ENCODE measurements at regions not wholly inside any gene's neighbourhood (a gene's known extent, or its start where the extent isn't known, plus 50 kb on each side); places are given as distances from the start of the nearest gene placed in this dataset.

DNA sequence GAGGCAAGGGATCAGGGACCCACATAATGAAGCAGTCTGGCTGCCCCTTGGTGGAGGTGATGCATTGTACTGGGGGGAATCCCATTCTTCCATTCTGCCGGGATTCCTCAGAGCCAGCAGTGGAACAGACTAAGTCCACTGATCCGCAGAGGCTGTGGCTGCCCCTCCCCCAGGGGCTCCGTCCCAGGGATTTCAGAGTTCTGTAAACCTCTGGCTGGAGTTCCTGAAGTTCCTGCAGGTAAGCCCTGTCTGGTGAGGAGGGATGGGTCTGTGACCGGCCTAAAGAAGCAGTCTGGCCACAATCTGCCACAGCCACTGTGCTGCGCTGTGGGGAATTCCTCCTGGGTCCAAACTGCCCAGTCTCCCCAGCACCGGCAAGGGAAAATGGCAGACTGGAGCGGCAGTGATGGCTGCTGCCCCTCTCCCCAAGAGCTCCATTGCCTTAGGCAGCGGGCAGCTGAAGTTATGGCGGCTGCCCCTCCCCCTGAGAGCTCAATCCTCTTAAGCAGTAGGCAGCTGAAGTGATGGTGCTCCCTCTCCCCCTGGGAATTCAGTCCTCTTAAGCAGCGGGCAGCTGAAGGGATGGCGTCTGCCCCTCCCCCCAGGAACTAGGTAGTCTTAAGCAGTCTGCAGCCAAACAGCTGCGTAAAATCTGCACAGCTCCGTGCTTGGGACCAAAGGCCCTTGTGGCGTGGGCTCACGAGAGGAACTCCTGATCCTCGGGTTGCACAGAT is 155.7 kb downstream of the PCDH17 start:
- peaks cover 2% of the 10 kb centered on the region; the same call in 1 of the 3 replicates for H3K4me1 Mint-ChIP-seq
- H3K36me3 Mint-ChIP-seq (ENCODE audit: low read depth): no peaks in the 10 kb centered on the region
- no peaks in the 10 kb centered on the region for H3K27me3 ChIP-seq (ENCODE audit: insufficient read depth)
- no peak overlapping the region for H3K4me3 ChIP-seq
- no peaks in the 10 kb centered on the region; the same call in 2 of the 3 replicates for H3K9me3 Mint-ChIP-seq
- no peak overlapping the region for H3K4me2 ChIP-seq
- DNase-seq (ENCODE audit: low spot score) (peak; percentile 56), ATAC-seq (peak; percentile 49)
- no peaks in the 10 kb centered on the region for H3F3A ChIP-seq (replicated peaks; ENCODE audit: low read depth)
- H4K20me1 ChIP-seq (replicated peaks; ENCODE audit: insufficient read depth): no peaks in the 10 kb centered on the region
- H3K9me2 ChIP-seq (ENCODE audit: insufficient read depth): peaks cover 2% of the 10 kb centered on the region; the same call in 1 of the 2 replicates
- no peaks in the 10 kb centered on the region for H3K27me3 Mint-ChIP-seq (ENCODE audit: insufficient read depth, low read depth, poor library complexity)
- H3K4me1 ChIP-seq (ENCODE audit: insufficient read depth): 0 out of 2 replicates have a peak, but pooled peaks cover 4% of the 10 kb centered on the region
- H3K36me3 ChIP-seq (ENCODE audit: insufficient read depth): no peaks in the 10 kb centered on the region
- peak overlapping the region; percentile 87 for H2AFZ ChIP-seq
- H3K4me3 Mint-ChIP-seq: no peak overlapping the region
- no peak overlapping the region for H3K27ac Mint-ChIP-seq
- TF ChIP-seq STAT1 (IDR thresholded peaks at IDR 0.05; ENCODE audit: unreplicated experiment) (no peak), NANOG (IDR thresholded peaks at IDR 0.05; ENCODE audit: borderline replicate concordance) (no peak), EZH2 (IDR thresholded peaks at IDR 0.05; ENCODE audit: low read depth, unreplicated experiment) (no peak), JUNB (IDR thresholded peaks at IDR 0.05; ENCODE audit: unreplicated experiment) (no peak), POLR2AphosphoS5 (IDR thresholded peaks at IDR 0.05; ENCODE audit: low read depth) (no peak), ZNF331 (CRISPR knock-in tag; IDR thresholded peaks at IDR 0.05; ENCODE audit: low read depth) (no peak), ZNF114 (CRISPR knock-in tag; IDR thresholded peaks at IDR 0.05) (no peak), CREB1 (CRISPR knock-in tag; IDR thresholded peaks at IDR 0.05; ENCODE audit: low read depth) (no peak), EZH2phosphoT487 (IDR thresholded peaks at IDR 0.05; ENCODE audit: unreplicated experiment) (no peak)
- TF ChIP-seq, protein P1, sequence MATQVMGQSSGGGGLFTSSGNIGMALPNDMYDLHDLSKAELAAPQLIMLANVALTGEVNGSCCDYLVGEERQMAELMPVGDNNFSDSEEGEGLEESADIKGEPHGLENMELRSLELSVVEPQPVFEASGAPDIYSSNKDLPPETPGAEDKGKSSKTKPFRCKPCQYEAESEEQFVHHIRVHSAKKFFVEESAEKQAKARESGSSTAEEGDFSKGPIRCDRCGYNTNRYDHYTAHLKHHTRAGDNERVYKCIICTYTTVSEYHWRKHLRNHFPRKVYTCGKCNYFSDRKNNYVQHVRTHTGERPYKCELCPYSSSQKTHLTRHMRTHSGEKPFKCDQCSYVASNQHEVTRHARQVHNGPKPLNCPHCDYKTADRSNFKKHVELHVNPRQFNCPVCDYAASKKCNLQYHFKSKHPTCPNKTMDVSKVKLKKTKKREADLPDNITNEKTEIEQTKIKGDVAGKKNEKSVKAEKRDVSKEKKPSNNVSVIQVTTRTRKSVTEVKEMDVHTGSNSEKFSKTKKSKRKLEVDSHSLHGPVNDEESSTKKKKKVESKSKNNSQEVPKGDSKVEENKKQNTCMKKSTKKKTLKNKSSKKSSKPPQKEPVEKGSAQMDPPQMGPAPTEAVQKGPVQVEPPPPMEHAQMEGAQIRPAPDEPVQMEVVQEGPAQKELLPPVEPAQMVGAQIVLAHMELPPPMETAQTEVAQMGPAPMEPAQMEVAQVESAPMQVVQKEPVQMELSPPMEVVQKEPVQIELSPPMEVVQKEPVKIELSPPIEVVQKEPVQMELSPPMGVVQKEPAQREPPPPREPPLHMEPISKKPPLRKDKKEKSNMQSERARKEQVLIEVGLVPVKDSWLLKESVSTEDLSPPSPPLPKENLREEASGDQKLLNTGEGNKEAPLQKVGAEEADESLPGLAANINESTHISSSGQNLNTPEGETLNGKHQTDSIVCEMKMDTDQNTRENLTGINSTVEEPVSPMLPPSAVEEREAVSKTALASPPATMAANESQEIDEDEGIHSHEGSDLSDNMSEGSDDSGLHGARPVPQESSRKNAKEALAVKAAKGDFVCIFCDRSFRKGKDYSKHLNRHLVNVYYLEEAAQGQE (IDR thresholded peaks at IDR 0.05; ENCODE audit: unreplicated experiment): no peak
- TF ChIP-seq, protein P2, sequence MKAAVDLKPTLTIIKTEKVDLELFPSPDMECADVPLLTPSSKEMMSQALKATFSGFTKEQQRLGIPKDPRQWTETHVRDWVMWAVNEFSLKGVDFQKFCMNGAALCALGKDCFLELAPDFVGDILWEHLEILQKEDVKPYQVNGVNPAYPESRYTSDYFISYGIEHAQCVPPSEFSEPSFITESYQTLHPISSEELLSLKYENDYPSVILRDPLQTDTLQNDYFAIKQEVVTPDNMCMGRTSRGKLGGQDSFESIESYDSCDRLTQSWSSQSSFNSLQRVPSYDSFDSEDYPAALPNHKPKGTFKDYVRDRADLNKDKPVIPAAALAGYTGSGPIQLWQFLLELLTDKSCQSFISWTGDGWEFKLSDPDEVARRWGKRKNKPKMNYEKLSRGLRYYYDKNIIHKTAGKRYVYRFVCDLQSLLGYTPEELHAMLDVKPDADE (IDR thresholded peaks at IDR 0.05): no peak
- TF ChIP-seq, protein P3, sequence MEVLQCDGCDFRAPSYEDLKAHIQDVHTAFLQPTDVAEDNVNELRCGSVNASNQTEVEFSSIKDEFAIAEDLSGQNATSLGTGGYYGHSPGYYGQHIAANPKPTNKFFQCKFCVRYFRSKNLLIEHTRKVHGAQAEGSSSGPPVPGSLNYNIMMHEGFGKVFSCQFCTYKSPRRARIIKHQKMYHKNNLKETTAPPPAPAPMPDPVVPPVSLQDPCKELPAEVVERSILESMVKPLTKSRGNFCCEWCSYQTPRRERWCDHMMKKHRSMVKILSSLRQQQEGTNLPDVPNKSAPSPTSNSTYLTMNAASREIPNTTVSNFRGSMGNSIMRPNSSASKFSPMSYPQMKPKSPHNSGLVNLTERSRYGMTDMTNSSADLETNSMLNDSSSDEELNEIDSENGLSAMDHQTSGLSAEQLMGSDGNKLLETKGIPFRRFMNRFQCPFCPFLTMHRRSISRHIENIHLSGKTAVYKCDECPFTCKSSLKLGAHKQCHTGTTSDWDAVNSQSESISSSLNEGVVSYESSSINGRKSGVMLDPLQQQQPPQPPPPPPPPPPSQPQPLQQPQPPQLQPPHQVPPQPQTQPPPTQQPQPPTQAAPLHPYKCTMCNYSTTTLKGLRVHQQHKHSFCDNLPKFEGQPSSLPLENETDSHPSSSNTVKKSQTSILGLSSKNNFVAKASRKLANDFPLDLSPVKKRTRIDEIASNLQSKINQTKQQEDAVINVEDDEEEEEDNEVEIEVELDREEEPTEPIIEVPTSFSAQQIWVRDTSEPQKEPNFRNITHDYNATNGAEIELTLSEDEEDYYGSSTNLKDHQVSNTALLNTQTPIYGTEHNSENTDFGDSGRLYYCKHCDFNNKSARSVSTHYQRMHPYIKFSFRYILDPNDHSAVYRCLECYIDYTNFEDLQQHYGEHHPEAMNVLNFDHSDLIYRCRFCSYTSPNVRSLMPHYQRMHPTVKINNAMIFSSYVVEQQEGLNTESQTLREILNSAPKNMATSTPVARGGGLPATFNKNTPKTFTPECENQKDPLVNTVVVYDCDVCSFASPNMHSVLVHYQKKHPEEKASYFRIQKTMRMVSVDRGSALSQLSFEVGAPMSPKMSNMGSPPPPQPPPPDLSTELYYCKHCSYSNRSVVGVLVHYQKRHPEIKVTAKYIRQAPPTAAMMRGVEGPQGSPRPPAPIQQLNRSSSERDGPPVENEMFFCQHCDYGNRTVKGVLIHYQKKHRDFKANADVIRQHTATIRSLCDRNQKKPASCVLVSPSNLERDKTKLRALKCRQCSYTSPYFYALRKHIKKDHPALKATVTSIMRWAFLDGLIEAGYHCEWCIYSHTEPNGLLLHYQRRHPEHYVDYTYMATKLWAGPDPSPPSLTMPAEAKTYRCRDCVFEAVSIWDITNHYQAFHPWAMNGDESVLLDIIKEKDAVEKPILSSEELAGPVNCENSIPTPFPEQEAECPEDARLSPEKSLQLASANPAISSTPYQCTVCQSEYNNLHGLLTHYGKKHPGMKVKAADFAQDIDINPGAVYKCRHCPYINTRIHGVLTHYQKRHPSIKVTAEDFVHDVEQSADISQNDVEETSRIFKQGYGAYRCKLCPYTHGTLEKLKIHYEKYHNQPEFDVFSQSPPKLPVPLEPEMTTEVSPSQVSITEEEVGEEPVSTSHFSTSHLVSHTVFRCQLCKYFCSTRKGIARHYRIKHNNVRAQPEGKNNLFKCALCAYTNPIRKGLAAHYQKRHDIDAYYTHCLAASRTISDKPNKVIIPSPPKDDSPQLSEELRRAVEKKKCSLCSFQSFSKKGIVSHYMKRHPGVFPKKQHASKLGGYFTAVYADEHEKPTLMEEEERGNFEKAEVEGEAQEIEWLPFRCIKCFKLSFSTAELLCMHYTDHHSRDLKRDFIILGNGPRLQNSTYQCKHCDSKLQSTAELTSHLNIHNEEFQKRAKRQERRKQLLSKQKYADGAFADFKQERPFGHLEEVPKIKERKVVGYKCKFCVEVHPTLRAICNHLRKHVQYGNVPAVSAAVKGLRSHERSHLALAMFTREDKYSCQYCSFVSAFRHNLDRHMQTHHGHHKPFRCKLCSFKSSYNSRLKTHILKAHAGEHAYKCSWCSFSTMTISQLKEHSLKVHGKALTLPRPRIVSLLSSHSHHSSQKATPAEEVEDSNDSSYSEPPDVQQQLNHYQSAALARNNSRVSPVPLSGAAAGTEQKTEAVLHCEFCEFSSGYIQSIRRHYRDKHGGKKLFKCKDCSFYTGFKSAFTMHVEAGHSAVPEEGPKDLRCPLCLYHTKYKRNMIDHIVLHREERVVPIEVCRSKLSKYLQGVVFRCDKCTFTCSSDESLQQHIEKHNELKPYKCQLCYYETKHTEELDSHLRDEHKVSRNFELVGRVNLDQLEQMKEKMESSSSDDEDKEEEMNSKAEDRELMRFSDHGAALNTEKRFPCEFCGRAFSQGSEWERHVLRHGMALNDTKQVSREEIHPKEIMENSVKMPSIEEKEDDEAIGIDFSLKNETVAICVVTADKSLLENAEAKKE (CRISPR knock-in tag; IDR thresholded peaks at IDR 0.05): no peak
- TF ChIP-seq, protein P4, sequence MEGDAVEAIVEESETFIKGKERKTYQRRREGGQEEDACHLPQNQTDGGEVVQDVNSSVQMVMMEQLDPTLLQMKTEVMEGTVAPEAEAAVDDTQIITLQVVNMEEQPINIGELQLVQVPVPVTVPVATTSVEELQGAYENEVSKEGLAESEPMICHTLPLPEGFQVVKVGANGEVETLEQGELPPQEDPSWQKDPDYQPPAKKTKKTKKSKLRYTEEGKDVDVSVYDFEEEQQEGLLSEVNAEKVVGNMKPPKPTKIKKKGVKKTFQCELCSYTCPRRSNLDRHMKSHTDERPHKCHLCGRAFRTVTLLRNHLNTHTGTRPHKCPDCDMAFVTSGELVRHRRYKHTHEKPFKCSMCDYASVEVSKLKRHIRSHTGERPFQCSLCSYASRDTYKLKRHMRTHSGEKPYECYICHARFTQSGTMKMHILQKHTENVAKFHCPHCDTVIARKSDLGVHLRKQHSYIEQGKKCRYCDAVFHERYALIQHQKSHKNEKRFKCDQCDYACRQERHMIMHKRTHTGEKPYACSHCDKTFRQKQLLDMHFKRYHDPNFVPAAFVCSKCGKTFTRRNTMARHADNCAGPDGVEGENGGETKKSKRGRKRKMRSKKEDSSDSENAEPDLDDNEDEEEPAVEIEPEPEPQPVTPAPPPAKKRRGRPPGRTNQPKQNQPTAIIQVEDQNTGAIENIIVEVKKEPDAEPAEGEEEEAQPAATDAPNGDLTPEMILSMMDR (conservative IDR thresholded peaks at IDR 0.05; ENCODE audit: low read depth in 2 of 2): no peak
- no peaks in the 10 kb centered on the region for H3K79me2 ChIP-seq (replicated peaks; ENCODE audit: insufficient read depth)
- no peak overlapping the region for H3K27ac ChIP-seq (ENCODE audit: low read depth)

Data from GM23338 (cell line).